HG03135 (cell line): ENCODE measurements at regions not wholly inside any gene's neighbourhood (a gene's known extent, or its start where the extent isn't known, plus 50 kb on each side); places are given as distances from the start of the nearest gene placed in this dataset.

ENCODE experiments used
- ATAC-seq: cut with Tn5 transposase; IDR thresholded peaks from one replicate; pipeline ENCODE4 v1.9.1; 2021; ENCODE audit warnings: mild to moderate bottlenecking, moderate library complexity; ENCODE audit not compliant: unreplicated experiment

DNA sequence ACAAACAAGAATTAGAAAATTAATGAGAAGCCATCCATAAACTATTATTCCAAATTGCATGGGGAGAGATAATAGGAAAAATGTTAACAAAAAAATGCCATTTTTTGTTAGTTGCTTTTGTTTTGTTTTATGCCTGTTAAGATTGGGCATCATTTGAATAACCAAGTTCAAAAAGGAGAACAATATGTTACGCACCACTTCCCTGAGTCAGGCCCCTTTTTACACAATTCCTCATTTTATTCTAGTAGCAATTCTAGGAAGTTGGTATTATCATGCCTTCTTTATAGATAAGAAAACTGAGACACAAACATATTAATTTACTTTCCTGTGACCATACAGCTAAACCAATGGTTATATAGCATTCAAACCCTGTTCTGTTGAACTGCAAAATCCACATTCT is 736.9 kb upstream of the CCDC54 start:
- ATAC-seq: no peak

DNA sequence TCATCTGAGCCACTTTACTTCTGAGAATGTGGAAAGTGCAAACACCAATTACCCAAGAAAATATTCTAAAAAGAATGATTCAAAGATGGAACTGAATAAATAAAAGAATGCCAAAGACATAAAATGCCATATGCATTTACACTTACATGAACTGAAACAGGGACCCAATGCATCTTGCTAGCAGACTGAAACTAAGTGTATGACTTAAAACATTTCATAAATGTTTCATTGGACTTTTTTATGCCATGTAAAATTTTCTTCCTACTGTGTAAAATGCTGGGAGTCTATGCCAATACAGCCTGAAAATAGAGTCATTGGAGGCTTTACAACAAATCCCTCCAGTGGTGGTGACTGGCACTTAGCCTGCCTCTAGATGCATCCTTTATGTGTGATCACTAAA is 735.1 kb upstream of the CCDC54 start:
- no peak for ATAC-seq

DNA sequence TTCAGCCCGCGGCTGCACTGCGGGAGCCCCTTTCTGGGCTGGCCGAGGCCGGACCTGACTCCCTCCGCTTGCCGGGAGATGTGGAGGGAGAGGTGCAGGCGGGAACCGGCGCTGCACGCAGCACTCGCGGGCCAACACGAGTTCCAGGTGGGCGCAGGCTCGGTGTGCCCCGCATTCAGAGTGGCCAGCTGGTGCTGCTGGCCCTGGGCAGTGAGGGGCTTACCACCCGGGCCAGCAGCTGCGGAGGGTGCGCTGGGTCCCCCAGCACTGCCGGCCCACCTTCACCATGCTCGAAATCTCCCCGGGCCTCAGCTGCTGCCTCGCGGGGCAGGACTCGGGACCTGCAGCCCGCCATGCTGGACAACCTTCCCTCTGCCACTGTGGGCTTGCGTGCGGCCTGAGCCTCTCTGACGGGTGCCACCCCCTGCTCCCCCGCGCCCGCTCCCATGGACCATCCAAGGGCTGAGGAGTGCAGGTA is 733.5 kb upstream of the CCDC54 start:
- no peak for ATAC-seq

DNA sequence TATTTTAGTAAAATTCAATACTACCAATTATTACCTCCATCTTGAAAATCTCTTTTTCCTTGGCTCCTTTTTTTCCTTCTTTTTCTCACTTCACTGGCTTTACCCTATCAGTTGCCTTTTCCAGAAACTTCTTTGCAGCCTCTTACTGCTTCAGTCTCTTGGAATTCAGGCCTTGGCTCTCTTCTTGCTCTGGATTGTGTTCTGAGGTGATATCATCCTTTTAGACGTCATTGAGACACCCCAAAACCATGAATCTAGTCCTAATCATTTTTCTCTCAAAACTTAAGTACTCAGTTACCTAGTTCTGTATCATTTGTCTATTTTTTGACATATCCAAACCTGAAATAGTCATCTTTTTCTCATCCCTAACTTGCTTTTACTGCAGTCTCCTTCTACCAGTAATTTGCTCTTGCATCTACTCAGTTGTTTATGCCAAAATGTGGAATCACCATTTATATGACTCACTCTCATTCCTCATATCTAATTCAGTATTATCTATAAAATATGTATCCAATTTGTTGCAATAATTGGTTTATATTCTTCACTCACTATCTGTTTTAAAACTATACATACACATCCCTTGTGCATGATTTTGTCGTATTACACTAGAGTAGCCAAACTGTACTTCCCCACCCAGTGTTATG is 703.2 kb upstream of the CCDC54 start:
- ATAC-seq: no peak

DNA sequence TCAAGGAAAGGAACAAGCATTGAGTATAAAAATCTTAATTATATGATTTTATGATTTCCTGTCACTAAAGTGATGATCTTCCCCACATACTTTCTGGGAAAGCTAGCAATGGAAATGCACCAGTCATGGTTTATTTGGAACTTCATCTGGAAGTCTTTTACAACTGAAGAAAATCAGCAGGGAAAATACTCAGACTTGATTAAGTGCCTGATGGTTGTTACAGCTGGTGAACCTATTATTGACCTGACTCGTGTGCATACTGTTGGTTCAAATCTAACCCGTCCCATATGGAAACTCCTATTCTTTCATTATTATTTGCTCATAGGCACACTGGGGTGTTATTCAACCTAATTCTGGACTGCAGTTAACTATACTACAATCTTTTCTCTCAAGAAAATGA is 701.8 kb upstream of the CCDC54 start:
- ATAC-seq: no peak

DNA sequence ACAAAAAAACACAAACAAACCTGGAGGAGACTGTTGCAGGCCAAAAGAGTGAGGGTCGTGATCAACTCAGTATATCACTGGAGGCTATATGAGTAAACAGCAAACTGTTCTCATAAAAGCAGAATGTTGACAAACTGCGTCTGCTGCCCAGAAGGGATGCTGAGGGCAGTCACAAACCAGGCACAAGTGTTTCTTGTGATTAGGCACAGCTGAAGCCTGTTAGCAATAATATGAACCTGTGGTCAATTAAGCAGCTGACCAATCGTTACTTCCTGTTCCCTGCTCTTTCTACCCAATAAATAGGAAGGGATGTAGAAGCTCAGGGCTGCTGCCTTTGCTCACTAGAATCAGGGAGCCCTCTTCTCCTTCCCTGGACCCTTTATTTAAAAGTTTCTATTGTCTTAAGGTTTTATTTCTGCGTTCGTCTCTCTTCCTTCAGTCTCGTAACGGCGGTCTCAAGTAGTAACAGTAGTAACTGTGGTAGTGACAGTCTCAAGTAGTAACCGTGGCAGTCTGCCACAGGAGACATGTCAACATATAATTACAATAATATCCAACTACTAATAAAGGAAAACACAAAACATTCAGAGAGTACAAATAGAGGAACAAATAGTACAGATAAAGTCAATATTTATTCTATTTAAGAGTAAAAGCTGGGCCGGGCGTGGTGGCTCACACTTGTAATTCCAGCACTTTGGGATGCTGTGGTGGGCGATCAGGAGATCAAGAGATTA is 698.4 kb upstream of the CCDC54 start:
- ATAC-seq: no peak

DNA sequence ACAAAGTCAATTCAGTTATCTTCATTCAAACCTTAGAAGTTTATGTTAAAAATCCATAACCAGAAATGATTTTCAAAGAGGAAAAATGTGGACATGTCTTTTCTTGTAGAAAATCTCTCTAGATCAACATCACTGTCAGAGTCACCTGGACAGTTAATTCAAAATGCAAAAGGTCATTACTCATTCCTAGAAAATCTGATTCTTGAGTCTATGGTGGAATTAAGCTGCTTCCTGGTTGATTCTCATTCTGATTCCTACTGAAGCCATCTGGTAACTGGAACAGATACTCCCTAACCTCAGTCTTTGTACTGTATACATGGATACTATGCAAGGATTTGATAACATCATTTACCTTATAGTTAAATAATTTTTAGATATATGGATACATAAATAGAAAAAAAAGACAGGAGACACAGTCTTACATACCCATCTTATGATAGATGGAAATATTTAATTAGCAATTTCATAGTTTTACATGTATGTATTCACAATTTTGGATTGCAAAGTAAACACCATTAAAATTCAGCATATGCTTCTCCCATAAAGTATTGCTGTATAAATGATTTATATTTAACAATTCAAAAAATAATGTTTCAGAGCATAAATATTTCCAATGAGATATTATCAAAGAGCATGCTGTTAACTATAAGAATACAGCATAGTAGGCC is 693.2 kb upstream of the CCDC54 start:
- no peak for ATAC-seq

DNA sequence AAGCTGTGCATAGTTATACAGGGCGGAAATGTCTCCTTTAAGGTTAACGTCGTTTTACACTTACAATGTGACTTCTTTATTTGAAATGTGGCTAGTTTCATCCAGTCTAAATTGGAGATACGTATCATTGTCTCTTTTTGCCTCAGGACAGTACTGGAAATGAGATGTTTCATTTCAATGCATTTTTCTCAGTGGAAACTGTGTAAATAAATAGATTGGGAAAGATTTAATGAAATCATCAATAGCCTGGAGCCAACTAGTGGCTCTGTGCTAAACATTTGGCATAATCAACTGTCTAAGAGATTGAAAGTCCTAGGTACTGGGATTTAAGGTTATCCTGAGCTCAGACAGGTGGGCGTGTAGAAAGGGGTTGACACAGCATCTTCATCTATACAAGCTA is 691.5 kb upstream of the CCDC54 start:
- ATAC-seq: no peak

DNA sequence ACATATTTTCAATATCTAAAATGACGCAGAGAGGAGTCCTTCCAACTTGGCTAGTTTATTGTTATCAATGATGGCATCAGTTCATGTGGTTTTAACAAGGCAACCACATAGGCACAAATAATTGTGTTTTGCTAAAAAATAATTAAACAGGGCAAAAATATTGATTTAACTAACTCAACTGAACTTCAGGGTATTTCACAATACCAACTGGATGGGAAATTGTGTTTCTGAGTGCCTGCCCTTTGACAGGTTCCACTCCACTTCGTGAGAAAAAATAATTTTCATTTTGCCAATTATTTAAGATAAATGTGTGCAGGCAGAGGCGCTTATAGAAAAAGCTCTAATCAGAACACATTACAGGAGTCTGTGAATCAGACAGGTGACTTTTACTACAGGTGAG is 689.3 kb upstream of the CCDC54 start:
- ATAC-seq: no peak

DNA sequence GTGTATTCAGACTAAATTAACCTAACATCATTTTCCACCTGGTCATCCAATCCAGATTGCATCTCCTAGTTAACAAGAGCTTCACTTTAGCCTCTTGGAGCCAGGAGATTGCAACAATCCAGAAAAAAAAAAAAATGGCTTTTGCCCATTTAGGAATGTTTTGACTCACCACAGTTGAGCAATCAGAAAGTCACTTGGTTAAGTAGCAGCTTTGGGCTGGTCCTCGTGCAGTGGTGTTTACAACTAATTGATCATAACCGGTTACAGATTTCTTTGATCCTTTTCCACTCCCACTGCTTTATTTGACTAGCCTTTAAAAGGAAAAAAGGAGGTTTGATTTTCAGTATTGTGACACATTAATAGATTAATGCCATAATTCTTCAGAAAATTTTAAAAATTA is 688.8 kb upstream of the CCDC54 start:
- no peak for ATAC-seq

DNA sequence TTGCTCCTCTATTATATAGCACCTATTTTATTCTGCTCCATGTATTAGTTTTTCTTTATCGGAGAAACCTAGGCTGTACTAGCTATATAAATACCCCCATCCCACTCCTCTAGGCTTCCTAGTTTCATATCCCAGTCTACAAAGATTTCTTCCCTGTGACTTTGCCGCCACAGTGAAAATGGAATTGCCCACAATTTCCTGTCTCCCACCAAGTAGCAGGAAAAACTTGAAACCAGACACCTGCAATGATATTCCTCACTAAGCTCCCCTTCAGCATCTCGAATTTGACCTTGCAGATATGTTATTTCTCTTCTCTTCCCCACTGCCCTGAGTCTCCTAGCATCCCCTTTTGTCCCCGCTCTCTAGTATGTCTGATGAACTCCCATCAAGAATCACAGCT is 685.8 kb upstream of the CCDC54 start:
- no peak for ATAC-seq

DNA sequence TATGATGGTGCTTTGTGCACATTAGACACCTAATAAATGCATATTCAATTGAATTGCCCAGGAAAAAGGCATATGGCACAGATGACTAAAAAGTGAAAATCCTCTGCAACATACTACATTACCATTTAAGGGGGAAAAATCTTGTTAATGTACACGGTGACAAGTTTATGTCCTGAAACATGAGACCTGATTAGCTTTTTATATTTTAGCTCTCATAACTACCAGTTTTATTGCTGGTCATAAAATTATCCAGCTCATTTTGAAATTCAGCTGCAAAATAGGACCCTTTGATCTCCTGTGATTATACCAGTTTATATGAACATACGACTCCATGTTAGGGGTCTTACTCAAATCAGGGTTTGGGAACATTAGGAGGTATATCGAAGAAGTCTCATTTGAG is 684.6 kb upstream of the CCDC54 start:
- ATAC-seq: no peak

DNA sequence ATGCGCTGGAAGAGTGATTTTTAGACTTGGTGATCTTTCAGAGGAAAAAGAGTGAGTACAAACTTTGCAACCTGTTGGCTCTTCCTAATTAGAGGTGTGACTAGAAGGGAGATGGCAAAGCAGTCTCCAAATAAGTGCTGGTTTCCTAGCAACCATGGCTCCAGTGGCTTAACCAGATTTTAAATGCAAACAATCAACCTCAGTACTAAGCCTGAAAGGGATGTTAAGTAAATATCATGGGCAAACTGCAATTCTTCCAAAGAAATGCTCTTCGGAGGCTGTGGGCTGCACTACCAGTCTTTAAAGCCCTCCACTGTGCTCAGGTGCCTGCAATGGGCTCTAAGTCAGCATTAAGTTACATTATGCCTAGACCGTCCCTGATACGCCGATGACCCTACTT is 678.1 kb upstream of the CCDC54 start:
- ATAC-seq: no peak

DNA sequence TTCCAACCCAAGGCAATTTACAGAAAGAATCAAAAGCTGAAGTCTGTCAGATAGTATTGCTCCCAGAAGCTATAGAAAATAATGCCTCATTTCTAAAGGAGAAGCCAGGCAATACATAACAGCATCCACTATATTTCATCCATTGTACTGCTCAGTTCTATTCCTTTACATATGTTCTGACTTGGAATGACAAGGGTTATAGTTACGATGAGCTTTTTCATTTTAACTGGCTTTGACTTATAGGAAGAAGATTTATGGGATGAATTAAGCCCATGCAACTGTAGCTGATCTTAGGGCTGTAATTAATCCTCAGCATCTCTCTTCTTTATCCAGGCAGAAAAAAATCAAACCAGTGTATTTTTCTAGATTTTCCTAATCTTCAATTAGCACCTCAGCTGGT is 676.3 kb upstream of the CCDC54 start:
- no peak for ATAC-seq

DNA sequence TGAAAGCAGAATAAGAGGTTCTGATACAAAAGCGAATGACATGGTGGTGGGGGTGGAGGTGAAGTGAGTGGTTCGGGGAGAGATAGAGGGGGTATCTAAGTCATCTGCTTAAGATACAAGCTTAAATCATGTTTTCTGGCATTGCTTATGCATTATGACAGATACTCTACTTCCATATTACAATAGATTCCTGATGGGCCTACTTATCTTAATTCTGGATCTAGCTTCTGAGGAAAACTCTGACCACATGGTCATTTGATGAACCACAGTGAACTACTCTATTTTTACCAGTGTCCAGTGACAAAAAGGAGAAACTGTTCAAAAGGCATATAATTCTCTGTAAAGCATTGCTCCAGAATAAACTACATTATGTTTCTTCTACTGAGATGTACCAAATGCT is 673.7 kb upstream of the CCDC54 start:
- ATAC-seq: no peak

DNA sequence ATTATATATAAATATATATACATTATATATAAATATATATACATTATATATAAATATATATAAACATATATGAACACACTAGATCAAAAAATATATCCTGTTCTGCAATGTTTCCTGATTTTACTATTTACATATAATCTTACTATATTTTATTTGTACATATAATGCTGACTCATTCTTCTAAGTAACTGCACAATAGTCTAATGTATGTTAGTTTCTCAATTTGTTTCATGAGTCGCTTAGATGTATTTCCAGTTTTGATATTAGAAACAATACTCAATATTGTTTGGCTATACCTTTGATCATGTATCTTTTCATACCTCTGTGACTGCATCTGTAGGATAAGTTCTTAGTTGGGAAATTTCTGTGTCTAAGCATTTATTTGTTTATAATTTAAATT is 669.9 kb upstream of the CCDC54 start:
- no peak for ATAC-seq

DNA sequence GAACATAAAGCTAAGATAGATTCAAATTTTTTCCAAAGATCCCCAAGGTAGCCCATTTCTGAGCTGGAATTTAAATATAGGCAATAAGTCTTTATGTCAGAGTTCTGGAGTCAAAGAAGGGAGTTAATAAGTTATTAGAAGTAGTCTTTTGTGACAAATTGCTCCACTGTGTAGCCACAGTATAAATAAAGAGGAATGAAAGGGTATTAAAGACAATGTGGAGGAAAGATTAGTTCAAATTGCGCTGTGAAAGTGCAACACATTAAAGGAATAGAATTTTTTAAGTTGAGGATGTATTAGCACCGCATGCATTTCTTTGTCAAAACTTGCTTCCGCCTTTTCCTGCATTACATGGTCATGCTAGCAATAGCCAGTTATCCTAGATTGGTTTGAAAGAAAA is 666.6 kb upstream of the CCDC54 start:
- no peak for ATAC-seq

DNA sequence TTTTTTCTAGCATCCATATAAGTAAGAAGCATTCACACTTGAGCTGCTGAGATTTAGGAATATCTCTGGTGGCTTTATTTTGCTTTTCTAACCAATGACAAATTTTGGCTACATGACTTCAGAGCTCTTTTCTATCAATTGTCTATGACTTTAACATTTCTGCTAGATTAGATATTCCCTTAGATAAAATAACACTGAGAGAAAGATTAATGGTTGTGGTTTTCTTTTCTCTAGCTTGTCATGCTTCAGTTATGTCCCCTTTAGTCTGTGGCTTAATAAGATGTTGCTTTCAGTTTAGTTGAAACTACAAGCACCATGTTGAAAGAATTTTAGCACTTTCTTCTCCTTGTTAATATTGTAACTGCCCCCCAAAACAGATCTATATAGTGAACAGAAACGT is 665.6 kb upstream of the CCDC54 start:
- ATAC-seq: no peak

DNA sequence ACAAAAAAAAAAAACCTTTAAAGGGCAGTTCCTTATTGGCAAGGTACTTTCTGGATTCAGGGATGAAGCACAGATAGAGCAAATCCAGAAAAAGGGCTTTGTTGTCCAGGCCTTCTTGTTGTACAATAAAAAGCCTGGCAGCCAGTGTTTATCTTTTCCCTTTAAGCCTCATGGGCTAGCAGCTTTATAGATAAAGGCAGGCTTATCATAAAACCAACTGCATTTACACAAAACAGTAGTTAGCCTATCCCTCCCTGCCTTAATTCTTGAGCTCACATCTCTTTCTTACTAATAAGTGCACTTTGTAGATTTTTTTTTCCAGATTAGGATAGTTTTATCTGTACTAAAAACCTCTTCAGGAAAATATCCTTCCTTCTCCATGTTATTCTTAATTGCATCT is 662.8 kb upstream of the CCDC54 start:
- ATAC-seq: no peak

DNA sequence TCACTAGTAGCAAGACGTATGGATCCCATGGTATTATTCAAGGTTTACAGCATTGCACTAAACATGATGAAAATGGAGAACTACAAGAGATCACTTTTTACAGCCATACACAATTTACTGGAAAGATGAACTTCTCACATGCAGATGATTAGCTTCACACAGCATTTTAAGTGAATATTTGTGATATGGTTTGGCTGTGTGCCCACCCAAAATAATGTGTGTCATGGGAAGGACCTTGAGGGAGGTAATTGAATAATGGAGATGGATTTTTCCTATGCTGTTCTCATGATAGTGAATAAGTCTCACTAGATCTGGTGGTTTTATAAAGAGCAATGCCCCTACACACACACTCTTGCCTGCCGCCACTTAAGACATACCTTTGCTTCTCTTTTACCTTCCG is 662.0 kb upstream of the CCDC54 start:
- ATAC-seq: no peak

DNA sequence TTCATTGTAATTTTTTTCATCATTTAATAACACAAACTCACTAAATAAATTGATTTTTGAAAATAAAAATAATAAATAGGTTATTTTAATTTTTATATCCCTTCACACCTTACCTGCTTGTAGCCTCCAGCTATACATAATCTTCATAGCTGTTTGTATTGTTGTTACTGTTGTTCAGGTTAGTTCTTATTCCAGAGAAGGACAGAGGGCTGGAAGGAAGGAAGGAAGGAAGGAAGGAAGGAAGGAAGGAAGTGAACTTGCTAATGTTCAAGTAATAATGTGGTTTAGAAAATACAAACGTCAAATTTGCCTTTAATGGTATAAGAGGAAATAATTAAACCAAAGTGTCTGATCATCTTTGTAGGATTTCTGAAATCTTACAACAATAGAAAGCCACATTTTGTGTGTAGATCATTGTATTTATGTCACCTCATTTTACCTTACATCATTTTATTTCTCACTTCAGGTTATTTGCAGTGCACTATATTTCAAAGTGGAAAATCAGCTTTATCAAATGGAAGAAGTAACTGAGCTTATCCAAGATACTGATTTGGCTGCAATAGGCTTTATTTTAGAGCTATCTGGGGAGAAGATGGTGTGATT is 660.0 kb upstream of the CCDC54 start:
- no peak for ATAC-seq

DNA sequence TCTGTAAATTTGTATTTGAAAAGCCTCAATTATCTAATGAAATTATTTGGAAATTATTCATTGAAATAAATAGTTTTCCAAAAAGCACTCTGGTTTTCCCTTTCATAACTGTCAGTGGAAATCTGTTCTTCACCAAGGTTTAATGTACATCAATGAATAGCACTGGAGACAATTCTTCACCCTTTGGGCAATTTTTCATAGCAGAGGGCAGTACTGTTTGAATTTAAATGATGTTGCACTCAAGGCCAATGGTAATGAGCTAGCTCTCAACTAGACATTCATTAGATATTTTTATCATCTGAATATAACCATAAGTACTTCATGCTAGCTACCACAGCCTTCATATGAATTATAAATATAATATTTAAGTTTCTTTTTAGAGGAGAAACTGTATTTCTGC is 658.2 kb upstream of the CCDC54 start:
- ATAC-seq: no peak
